GM19324 (cell line): ENCODE measurements at regions not wholly inside any gene's neighbourhood (a gene's known extent, or its start where the extent isn't known, plus 50 kb on each side); places are given as distances from the start of the nearest gene placed in this dataset.

Experiments
- ATAC-seq: cut with Tn5 transposase; IDR thresholded peaks from one replicate; pipeline ENCODE4 v1.9.1; 2021; ENCODE audit warnings: mild to moderate bottlenecking, moderate library complexity; ENCODE audit not compliant: unreplicated experiment, low FRiP score

DNA sequence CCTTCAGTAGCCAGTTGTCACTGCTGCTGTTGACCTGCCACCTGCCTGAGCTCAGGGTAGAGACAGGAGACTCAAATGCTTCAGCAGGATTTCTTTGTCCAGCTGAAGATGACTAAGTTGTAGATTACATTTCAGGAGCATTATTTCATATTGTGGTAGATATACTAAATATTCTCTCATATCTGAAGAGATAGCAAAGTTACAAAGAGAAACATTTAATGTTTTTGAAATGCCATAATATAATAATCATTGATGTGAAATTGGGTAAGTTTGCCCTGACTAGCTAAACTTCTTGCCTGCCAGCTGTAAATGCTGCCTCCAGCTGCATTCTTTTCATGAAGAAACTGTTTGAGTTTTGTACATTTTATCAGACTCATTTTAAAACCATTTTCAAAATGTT lies 247.6 kb upstream of the CNKSR2 start:
- no peak for ATAC-seq

DNA sequence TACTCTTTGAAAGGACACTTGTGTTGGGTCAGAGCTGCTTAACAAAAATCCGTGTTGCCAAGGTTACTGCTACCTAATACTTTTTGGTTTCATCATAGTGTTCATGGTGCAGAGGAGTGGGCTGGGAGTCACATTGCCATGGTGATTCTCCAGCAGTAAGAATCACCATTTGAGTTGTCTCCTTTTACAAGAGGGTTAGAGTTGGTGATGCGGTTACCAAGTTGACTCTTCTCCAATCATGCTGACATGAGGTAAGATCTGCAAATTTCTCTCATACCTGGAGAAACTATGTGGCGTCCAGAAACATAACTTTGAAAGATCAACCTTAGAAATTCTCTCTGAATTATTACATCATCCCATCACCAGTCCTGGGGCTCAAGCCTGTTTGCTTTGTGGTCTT lies 242.9 kb upstream of the CNKSR2 start:
- no peak for ATAC-seq

DNA sequence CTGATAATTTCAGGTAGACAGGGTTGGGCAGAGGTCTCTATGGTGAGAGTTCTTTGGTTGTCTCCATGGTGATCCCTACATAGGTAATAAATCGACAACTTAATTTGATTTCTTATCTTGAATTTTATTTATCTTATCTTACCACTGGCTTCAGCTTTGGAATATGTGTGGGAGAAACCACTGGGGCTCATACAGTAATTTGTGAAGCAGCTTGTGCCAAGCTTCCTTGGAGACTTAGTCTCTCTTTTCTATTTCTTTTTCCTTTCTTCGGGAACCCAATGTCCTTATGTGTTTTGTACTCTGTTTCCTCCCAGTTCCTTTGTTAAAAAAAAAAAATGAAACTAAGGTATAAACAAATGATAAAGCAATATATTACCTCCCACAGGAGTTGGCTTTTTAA lies 242.4 kb upstream of the CNKSR2 start:
- ATAC-seq: no peak

DNA sequence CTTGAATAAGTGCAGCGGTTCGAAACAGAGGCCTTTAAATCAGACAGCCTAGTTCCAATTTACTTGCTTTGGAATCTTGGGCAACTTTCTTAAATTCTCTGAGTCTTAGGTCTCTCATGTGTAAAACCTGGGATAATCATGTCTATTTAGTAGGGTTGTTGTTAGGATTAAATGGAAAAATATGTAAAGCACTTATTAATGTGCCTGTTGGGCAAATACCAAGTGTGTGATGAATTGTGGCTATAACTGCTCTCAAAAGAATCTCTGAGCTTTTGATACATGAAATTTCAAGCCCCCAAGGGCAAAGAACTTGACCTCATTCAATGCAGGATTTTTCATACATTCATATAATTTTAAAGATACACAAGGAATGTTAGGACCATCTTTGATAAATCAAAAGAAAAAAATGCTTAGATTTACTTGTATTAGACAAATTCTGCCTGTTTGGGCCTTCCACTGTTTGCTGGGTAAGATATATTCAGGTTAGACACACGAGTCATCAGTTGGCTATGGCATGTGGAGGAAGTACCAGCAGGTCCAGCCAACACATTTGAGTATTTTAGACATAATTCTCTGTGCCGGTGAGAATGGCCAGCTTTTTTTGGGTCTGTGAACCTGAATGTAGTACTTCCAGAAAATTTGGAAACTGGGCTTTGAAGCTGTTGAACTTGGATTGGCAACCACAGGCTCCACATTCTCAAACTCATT lies 241.4 kb upstream of the CNKSR2 start:
- no peak for ATAC-seq

DNA sequence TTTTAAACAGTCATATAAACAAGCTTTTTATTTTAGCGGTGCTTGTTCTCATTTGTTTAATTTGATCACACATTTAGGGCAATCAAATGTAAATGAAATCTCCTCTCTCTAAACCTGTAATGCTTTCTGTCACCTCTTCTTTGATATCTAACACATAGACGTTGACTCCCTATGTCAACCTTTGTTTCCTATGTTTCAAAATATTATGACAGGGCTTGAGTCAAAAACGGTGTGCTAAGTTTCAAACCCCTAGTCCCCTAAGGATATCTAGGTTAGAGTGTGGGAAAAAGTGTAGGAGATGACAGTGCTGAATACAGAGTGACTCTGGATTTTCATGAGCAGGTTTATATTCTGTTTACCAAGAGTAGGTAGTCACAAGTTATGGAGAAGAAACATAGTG lies 224.0 kb upstream of the CNKSR2 start:
- no peak for ATAC-seq

DNA sequence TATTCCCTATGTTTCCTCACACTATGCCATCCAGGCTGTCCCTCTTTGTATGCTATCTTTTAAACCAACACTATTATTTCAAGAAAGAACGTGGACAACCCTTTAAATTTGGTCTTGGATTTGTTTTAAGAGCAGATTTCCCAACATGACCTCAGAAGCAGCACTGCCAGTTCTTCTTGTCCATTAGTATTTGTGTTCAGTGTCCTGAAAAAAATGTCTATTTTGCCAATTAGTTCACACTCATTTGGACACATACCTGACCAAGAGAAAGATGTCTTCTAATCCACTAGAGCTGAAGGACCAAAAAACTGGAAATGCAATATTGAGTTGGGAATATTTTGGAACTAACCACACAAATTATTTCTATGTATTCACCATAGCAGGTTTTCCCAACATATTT lies 223.2 kb upstream of the CNKSR2 start:
- no peak for ATAC-seq

DNA sequence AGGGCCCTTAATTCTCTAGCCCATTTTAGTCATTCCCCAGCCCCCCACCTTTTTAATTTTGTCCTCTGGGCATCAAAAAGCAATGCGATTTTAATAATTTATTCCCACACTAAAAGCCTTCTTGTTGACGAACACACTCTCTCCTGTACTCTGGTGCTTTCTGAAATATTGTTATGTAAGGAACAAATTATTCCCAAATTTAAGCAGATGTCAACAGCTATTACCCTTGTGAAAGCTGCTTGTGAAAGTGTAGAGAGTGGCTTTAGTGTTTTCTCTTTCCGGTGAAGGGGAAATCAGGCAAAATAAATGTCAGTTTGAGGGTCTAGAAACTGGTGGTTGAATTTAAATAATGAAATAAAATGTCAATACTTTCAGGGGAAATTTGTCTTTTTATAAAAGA lies 221.2 kb upstream of the CNKSR2 start:
- ATAC-seq: no peak

DNA sequence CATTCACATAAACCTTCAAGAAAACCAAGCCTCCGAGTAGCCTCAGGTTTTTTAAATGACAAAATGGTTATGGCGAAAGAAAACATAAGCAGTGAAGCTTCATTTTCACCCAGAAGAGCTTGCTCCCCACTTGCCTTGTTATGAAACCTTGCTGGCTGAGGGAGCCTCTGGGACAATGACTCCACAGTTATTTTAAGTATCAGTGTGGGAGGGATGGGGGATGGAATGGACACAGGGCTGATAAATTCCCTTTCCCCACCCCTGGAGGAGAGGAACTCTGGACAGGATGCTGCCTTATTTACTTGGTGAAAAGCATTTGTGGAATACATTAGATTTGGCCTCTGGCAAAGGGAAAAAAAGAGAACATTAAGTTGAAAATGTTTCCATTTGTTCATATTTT lies 220.7 kb upstream of the CNKSR2 start:
- no peak for ATAC-seq

DNA sequence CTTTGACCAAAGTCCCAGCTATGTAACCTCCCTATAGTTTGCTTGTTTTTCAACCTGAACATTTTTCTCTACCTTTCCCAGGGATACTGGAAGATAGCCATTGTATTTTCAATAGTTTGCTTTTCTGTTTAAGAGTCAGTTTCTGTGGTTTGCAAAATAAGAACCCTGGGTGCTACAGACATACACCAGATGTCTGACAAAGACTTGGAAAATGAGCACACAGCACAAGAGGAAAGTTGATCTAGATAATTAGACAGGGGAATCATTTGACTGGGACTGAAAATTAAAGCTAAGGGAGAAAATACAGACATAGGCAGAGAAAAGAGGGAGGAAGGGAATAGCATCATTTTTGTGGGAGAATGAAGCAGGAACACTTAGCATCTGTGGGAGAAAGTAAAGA lies 218.3 kb upstream of the CNKSR2 start:
- no peak for ATAC-seq

DNA sequence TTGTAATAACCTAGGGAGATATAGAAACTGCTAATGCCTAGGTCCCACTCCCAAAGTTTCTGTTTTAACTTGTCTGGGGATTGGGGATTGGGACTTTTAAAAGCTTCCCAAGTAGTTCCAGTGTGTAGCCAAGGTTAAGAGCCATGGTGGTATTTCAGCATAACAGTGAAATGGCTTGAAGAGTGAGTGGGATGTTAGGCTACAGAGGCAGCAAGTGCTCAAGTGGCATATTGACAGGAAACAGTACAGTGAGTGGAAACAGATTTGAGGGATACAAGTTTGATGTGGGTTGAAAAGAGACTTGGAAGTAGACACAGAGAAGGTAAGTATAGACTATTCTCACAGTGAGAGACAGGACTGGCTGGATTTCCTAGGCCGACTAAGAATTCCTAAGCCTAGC lies 217.6 kb upstream of the CNKSR2 start:
- no peak for ATAC-seq

DNA sequence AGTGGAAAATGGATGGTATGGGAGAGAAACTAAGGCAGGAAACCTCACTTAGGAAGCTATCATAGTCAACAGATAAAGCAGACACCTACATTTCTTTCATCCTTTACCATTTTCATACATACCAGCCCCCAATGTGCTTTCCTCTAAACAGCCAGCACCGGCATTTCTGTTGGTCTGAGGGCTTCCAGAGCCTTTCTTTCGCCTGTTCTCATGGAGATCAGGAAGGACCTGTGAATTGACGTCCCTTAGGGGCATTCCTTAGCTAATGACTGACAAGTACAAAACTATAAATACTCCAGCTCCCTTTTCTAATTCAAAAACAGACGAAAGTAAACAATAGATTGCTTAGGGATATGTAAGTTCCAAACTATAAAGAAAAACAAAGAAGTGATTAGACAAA lies 215.5 kb upstream of the CNKSR2 start:
- ATAC-seq: no peak

DNA sequence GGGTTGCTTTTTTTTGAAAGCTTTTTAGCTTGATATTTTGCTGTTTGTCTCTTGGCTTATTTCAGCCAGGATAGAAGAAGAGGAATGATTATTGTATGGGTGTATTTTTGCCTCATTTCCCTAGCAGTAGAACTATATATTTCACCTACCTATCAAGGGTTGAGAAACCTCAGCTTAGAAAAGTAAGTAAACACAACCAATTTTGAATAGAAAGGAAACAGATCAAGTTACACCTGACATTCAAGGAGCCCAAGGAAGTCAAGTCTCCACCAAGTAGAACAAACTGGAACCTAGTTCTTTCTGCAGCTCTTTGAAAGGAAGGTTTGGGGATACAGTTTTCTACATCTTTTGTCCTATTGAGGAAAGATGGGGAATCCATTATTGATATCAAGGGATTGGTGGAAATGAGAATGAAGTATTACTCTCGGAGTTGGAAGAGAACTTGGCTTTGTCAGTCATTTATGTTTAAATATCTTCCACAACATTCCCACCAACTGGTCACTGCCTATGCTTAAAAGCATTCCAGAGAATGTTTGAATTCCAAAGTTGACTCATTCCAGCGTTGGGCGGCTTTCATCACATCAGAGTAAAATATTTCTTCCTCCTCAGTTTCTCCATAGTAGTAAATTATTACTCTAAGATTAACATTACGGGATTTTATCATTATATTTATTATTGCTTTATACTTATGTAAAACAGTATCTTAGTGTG lies 207.8 kb upstream of the CNKSR2 start:
- no peak for ATAC-seq

DNA sequence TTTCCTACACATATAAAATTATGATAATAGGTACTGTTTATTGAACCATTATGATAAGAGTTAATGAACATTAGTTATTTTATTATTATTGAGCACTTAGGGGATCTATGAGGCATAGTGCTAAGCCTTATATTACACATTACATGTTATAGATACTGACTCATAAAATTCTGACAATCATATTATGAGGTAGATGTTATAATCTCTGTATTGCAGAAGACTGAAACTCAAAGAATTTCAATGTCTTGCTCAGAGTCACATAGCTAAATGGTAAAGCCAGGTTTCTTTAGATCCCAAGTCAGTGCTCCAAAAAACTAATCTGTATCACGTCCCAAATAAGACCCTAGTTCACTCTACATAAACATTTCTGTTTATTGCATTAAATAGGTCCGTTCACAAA lies 207.2 kb upstream of the CNKSR2 start:
- ATAC-seq: no peak

DNA sequence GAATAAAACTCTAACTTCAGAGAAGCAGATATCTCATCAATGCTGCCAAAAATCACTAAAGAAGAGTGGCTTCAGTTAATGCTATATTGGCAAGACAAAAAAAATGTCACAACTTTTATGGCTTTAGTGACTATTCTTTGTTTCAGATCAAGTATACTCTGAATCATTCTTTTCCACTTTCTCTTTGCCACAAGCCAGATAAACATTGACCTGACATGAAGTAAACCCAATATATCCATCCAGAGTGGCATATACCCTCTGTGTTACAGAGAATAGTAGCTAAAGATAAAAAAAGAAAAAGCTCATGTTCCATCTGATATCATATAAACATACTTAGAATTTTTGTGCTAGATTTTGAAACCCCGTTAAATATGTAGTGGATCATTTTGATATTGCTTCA lies 206.7 kb upstream of the CNKSR2 start:
- no peak for ATAC-seq

DNA sequence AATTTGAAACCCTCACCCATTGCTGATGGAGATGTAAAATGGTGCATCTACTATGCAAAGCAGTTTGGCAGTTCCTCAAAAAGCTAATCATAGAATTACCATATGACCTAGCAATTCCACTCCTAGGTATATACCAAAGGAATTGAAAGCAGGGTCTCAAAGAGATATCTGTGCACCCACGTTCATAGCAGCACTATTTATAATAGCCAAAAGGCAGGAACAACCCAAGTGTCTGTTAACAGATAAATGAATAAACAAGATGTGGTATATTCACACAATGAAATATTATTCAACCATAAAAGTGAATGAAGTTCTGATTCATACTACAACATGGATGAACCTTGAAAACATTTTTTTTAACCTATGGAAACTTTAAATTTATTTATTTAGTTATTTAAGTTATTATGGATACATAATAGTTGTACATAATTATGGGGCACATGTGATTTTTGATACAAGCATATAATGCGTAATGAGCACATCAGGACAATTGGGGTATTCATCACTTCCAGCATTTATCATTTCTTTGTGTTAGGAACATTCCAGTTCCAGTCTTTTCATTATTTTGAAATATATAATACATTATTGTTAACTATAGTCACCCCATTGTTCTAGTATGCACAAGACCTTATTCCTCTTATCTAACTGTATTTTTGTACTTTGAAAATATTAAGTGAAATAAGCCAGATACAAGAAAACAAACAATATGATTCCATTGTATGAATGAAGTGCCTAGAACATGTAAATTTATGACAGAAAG lies 205.6 kb upstream of the CNKSR2 start:
- no peak for ATAC-seq

DNA sequence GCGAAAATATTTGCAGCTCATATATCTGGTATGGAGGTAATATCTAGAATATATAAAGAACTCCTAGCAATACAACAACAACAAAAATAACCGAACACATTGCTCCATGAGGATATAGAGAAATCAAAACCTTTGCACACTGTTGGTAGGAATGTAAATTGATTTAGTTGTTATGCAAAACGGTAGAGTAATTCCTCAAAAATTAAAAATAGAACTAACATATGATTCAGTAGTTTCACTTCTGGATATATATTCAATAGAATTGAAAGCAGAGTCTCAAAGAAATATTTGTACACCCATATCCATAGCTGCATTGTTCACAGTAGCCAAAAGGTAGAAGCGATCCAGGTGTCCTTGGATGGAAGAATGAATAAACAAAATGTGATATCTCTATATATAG lies 203.0 kb upstream of the CNKSR2 start:
- ATAC-seq: no peak

DNA sequence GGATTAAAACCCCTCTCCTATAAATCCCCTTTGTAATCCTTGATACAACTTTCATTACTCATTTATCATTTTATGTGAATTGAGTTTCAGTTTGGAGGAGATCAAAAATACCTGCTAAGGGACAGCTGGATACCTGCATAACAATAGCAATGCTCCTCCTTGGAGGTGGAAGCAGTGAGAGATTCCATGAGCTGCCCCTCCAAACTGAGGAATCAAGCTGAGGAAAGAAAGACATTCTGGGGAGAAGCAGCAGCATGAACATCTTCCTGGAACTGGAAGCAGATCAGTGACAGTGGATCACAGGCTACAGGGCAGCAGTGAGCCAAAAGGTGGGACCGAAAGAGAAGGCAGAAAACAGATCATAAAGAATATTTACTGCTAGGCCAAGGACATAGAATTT lies 199.8 kb upstream of the CNKSR2 start:
- ATAC-seq: no peak

DNA sequence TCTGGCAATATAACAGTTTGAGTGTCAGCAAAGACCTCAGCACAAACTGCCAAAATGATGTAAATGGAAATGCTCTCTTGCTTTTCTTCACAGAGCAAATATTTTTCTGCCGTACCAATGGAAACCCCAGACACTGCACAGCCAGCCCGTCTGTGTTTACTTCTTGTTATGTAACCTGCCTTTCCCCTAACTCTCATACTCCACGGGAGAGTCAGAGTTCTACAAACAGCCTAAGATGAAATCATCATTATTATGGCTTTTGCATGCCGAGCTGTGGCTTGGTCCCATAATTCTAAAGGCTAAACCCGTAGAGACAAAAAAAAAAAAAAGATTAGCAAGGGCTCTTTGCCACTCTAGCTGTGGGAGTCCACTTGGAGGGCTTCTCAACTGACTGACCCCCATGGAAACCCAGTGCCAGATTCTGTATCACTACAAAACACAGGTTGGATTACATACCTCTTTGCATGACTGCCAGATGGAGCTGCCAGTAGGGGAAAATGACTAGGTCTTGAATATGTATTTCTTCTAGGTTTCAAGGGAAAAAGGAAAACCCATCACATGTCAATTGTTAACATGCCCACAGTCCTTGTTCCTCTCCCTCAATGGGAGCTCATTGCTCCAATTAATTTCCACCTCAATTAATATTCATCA lies 197.2 kb upstream of the CNKSR2 start:
- no peak for ATAC-seq

DNA sequence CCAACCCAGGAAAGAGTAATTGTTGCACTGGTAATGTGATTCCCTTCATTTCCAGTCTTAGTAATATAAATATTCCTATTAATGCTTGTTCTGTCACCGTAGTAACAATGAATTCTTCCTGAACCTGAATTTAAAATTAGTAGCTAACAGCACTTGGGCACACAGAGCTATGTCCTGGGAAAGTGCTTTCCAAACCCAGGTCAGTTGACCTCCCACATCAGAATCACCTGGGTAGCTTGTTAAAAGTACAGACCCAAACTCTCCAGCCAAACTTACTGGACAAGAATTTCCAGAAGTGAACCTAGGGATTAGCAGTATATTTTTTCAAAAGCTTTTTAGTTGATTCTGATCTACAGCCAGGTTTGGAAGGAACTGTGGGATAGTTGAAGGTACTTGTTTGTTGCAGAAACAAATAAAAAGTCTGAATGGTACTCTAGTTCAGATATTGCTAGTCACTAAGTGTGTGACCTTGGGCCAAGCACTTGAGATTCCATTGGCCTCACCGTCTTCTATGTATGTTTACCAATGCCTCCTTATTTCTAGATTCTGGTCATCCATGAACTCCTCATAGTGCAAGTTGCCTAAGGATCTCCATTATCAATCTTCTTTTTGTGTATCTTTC lies 192.9 kb upstream of the CNKSR2 start:
- no peak for ATAC-seq

DNA sequence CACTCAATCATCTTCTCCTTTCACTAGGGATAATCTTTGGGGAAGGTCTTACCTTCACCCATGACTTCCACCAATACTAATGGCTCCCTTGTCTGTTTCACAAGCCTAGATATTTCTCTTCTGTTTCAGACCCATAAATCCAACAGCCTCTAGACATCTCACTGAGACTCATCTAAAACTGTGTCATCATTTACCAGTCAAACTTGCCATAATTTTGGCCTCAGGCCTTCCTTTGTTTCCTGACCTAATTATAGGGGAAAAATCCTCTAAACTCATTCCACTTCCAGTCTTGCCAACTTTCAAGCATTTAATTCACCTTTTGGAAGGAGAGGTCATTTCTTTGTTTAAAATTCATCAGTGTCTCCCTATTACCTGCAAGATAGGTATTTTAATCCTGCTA lies 181.0 kb upstream of the CNKSR2 start:
- no peak for ATAC-seq

DNA sequence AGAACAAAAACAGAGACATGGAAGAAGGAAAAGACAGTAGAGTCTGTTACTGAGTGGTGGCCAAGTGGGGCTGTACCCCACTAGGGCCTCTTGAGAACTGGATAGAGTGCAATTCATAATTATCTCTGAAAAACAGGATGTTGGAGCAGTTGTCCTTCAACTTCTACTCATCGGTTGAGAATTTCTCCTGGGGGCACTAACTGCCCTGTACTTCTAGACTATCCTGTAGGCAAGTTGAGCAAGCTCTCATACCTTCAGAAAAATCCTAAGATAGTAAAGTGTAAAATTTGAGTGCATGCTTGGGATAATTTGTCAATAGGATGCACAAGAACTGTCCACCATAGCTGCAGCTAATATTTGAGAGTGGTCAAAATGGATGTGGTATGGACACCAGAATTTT lies 179.7 kb upstream of the CNKSR2 start:
- no peak for ATAC-seq
